ENCODE measurements at regions not wholly inside any gene's neighbourhood (a gene's known extent, or its start where the extent isn't known, plus 50 kb on each side); places are given as distances from the start of the nearest gene placed in this dataset.

DNA sequence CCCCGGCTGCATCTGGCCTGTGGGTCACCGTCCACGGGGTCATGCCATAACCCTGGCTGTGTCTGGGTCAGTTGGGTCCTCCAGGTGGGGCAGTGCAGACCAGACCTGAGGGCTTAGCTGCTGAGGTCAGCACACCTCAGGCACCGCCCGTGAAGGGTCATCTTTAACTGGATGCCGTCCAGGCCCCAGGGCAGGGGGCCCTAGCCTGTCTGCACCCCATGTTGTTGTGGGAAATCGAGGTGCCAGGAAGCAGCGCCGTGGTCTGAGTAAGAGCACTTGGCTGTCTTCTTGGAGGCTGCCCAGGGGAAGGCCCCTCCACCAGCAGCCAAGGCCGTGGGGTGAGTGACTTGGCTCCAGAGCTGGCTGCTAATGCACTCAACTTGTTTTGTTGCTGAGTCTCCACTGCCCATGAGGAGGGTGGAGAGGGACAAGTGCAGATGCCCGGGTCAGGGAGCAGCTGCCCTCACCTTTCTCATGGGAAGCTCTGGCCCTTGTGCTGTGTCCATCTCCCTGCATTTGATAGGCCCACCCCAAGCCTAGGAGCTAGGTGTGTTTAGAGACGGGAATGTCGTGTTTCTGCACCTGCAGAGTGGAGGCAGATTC lies 317.2 kb downstream of the TMEM121 start:
- H3K27me3 ChIP-seq (replicated peaks; ENCODE audit: control insufficient read depth, insufficient read depth, low read length) = no peaks in the 10 kb centered on the region; the same call in 1 of the 2 replicates
- no TSS peak for BruUV-seq (replicated peaks)
- ChIA-PET CTCF (no interaction called here), POLR2A (no interaction called here)
- Mint-ChIP-seq H3K36me3 (ENCODE audit: insufficient read depth, unreplicated experiment) (no peaks in the 10 kb centered on the region), H3K9me3 (ENCODE audit: unreplicated experiment) (no peaks in the 10 kb centered on the region), H3K4me1 (ENCODE audit: low read depth, unreplicated experiment) (peaks cover 7% of the 10 kb centered on the region), H3K27me3 (ENCODE audit: insufficient read depth, unreplicated experiment) (peaks cover 27% of the 10 kb centered on the region), H3K4me3 (ENCODE audit: unreplicated experiment) (no peak overlapping the region), H3K27ac (ENCODE audit: unreplicated experiment) (no peak overlapping the region)
- H3K4me1 ChIP-seq = no peaks in the 10 kb centered on the region
- DNase-seq = peak in 1 of 2 experiments; percentile 24
- H3K36me3 ChIP-seq (ENCODE audit: control insufficient read depth, insufficient read depth, low read length) = no peaks in the 10 kb centered on the region
- no peak overlapping the region for H3K4me3 ChIP-seq (ENCODE audit: low read depth, low read length)
- intact Hi-C loops (cut with micrococcal nuclease; ENCODE audit: unreplicated experiment) = no loop called here
- H3K9me3 ChIP-seq = no peaks in the 10 kb centered on the region
- TF ChIP-seq, protein P1, sequence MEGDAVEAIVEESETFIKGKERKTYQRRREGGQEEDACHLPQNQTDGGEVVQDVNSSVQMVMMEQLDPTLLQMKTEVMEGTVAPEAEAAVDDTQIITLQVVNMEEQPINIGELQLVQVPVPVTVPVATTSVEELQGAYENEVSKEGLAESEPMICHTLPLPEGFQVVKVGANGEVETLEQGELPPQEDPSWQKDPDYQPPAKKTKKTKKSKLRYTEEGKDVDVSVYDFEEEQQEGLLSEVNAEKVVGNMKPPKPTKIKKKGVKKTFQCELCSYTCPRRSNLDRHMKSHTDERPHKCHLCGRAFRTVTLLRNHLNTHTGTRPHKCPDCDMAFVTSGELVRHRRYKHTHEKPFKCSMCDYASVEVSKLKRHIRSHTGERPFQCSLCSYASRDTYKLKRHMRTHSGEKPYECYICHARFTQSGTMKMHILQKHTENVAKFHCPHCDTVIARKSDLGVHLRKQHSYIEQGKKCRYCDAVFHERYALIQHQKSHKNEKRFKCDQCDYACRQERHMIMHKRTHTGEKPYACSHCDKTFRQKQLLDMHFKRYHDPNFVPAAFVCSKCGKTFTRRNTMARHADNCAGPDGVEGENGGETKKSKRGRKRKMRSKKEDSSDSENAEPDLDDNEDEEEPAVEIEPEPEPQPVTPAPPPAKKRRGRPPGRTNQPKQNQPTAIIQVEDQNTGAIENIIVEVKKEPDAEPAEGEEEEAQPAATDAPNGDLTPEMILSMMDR (IDR thresholded peaks at IDR 0.05; ENCODE audit: insufficient read depth in 1 of 2, low read depth in 1 of 2, low read length in 1 of 2, severe bottlenecking in 1 of 2, unreplicated experiment in 1 of 2) = no peak

DNA sequence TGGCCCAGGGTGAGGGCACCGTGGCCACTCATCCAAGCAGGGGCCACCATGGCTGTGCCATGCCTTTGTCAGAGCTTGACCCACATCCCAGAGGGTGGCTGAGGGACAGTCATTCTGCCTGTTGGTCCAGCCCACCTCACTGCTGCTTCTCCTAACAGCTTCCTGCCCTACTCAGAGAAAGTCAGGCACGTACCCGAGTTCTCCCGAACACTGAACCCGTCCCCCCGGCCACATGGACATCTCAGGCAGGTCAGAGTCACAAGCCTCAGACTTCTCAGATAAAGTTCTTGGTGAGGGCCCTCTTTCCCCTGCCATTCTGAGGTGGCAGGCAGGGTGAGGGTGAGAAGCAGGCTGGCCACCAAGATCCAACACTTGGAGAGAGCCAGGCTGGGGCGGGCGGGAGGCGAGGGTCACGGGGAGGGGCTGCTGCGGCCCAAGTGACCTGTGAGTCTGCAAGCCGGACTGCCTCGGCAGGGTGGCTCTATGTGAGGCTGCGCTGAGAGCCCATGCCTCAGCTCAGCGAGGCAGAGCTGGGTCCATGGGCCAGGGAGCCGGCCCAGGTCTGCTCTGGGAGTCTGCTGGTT lies 317.8 kb downstream of the TMEM121 start:
- H3K9me3 ChIP-seq = no peaks in the 10 kb centered on the region
- DNase-seq = no peak
- Mint-ChIP-seq H3K4me3 (ENCODE audit: unreplicated experiment) (no peak overlapping the region), H3K9me3 (ENCODE audit: unreplicated experiment) (no peaks in the 10 kb centered on the region), H3K36me3 (ENCODE audit: insufficient read depth, unreplicated experiment) (no peaks in the 10 kb centered on the region), H3K27me3 (ENCODE audit: insufficient read depth, unreplicated experiment) (peaks cover 30% of the 10 kb centered on the region), H3K27ac (ENCODE audit: unreplicated experiment) (no peak overlapping the region), H3K4me1 (ENCODE audit: low read depth, unreplicated experiment) (peaks cover 7% of the 10 kb centered on the region)
- no peaks in the 10 kb centered on the region for H3K36me3 ChIP-seq (ENCODE audit: control insufficient read depth, insufficient read depth, low read length)
- H3K4me1 ChIP-seq = no peaks in the 10 kb centered on the region
- H3K4me3 ChIP-seq (ENCODE audit: low read depth, low read length) = no peak overlapping the region
- no peaks in the 10 kb centered on the region; the same call in 1 of the 2 replicates for H3K27me3 ChIP-seq (replicated peaks; ENCODE audit: control insufficient read depth, insufficient read depth, low read length)
- no TSS peak for BruUV-seq (replicated peaks)
- TF ChIP-seq, protein P1 (IDR thresholded peaks at IDR 0.05; ENCODE audit: insufficient read depth in 1 of 2, low read depth in 1 of 2, low read length in 1 of 2, severe bottlenecking in 1 of 2, unreplicated experiment in 1 of 2) = no peak
- ChIA-PET CTCF (no interaction called here), POLR2A (no interaction called here)
- intact Hi-C loops (cut with micrococcal nuclease; ENCODE audit: unreplicated experiment) = no loop called here

DNA sequence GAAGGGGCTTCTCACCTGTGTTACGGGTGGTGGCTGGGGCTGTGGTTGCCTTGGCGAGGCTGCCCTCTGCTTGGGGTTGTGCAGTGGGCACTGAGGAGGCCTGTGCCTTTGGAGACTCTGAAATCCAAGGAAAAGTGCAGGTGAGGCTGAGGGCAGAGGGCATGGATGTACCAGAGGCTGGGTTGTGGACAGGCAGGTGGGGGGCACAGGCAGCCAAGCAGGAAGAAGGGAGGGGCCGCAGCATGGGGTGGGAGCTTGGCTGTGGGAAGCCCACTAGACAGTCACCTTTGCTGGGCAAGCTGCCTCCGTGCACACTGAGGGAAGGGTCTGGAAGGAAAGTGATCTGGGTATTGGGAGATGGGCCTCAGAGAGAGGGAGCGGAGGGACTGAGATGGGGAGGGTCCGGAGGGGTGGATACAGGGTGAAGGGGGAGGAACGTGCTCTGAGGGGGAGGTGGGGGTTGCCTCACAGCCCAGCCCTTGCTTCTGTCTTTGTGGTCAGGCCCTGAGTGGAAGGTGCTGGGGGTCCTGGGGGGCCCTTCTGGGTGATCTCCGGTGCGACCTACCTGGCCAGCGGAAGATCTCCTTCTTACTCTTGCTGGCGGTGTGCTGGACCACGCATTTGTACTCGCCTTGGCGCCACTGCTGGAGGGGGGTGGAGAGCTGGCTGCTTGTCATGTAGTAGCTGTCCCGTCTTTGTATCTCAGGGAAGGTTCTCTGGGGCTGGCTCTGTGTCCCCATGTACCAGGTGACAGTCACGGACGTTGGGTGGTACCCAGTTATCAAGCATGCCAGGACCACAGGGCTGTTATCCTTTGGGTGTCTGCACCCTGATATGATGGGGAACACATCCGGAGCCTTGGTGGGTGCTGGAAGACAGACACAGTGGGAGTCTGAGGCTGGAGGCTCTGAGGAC lies 318.7 kb downstream of the TMEM121 start:
- no TSS peak for BruUV-seq (replicated peaks)
- Mint-ChIP-seq H3K36me3 (ENCODE audit: insufficient read depth, unreplicated experiment) (no peaks in the 10 kb centered on the region), H3K9me3 (ENCODE audit: unreplicated experiment) (no peaks in the 10 kb centered on the region), H3K4me1 (ENCODE audit: low read depth, unreplicated experiment) (peaks cover 7% of the 10 kb centered on the region), H3K4me3 (ENCODE audit: unreplicated experiment) (no peak overlapping the region), H3K27ac (ENCODE audit: unreplicated experiment) (no peak overlapping the region), H3K27me3 (ENCODE audit: insufficient read depth, unreplicated experiment) (peaks cover 30% of the 10 kb centered on the region)
- Histone ChIP-seq H3K27me3 (replicated peaks; ENCODE audit: control insufficient read depth, insufficient read depth, low read length) (no peaks in the 10 kb centered on the region; the same call in 1 of the 2 replicates), H3K4me1 (no peaks in the 10 kb centered on the region), H3K36me3 (ENCODE audit: control insufficient read depth, insufficient read depth, low read length) (no peaks in the 10 kb centered on the region), H3K4me3 (ENCODE audit: low read depth, low read length) (no peak overlapping the region), H3K9me3 (no peaks in the 10 kb centered on the region)
- DNase-seq = no peak
- TF ChIP-seq, protein P1 (IDR thresholded peaks at IDR 0.05; ENCODE audit: insufficient read depth in 1 of 2, low read depth in 1 of 2, low read length in 1 of 2, severe bottlenecking in 1 of 2, unreplicated experiment in 1 of 2) = no peak
- intact Hi-C loops (cut with micrococcal nuclease; ENCODE audit: unreplicated experiment) = no loop called here
- ChIA-PET POLR2A (no interaction called here), CTCF (no interaction called here)
